ELF-1 (cell line): ENCODE measurements at regions not wholly inside any gene's neighbourhood (a gene's known extent, or its start where the extent isn't known, plus 50 kb on each side); places are given as distances from the start of the nearest gene placed in this dataset.

Experiments used
- DNase-seq: peaks from one replicate; pipeline ENCODE4 v3.0.0-alpha.2; 2016; ENCODE audit warnings: low read depth, low spot score

- DNase-seq: no peak
These were observed 881.2 kb downstream of the GALC start for GRCh38 chr14:87111741-87112140.

GRCh38 chr14:87111126-87111525 is 881.9 kb downstream of the GALC start:
- DNase-seq: no peak

- no peak for DNase-seq
These were observed 883.7 kb downstream of the GALC start for GRCh38 chr14:87109271-87109670.

GRCh38 chr14:87108726-87109125 is 884.3 kb downstream of the GALC start:
- DNase-seq: no peak

- DNase-seq: no peak
These were observed 890.1 kb downstream of the GALC start for GRCh38 chr14:87102811-87103378.

- no peak for DNase-seq
These were observed 896.0 kb downstream of the GALC start for GRCh38 chr14:87097015-87097414.

- DNase-seq: no peak
These were observed 898.1 kb downstream of the GALC start for GRCh38 chr14:87094913-87095312.

GRCh38 chr14:87088588-87088987 is 904.4 kb downstream of the GALC start:
- no peak for DNase-seq

GRCh38 chr14:87087881-87088280 is 905.1 kb downstream of the GALC start:
- DNase-seq: no peak

- no peak for DNase-seq
These were observed 908.1 kb downstream of the GALC start for GRCh38 chr14:87084908-87085307.

- no peak for DNase-seq
These were observed 910.1 kb downstream of the GALC start for GRCh38 chr14:87082917-87083316.

- DNase-seq: no peak
These were observed 912.0 kb downstream of the GALC start for GRCh38 chr14:87081004-87081403.

- no peak for DNase-seq
These were observed 912.8 kb downstream of the GALC start for GRCh38 chr14:87080146-87080545.

GRCh38 chr14:87079416-87079815 is 913.6 kb downstream of the GALC start:
- DNase-seq: no peak

- DNase-seq: no peak
These were observed 916.1 kb downstream of the GALC start for GRCh38 chr14:87076922-87077321.

- no peak for DNase-seq
These were observed 916.8 kb downstream of the GALC start for GRCh38 chr14:87076146-87076545.

GRCh38 chr14:87073880-87074570 is 919.0 kb downstream of the GALC start:
- DNase-seq: no peak

GRCh38 chr14:87067591-87067990 is 925.4 kb downstream of the GALC start:
- DNase-seq: no peak

GRCh38 chr14:87067061-87067460 is 925.9 kb downstream of the GALC start:
- no peak for DNase-seq

GRCh38 chr14:87066221-87066817 is 926.7 kb downstream of the GALC start:
- no peak for DNase-seq

- DNase-seq: no peak
These were observed 927.6 kb downstream of the GALC start for GRCh38 chr14:87065366-87065765.

- DNase-seq: no peak
These were observed 929.8 kb downstream of the GALC start for GRCh38 chr14:87063181-87063580.

- no peak for DNase-seq
These were observed 932.6 kb downstream of the GALC start for GRCh38 chr14:87060405-87060804.
